Left lung (tissue), 4 donors: ENCODE measurements at regions not wholly inside any gene's neighbourhood (a gene's known extent, or its start where the extent isn't known, plus 50 kb on each side); places are given as distances from the start of the nearest gene placed in this dataset.

Experiments used
- ATAC-seq: fragments of 200-7000 bp; cut with Tn5 transposase; one replicate; pipeline ENCODE4 v1.9.1; 2020; ENCODE audit warnings: moderate library complexity
- DNase-seq, 4 donors: peaks; one replicate each; pipeline ENCODE4 v3.0.0-alpha.2; 2013 to 2020
- H3K27ac ChIP-seq, 2 donors: fragments of 200-600 bp; sonication (generic) in 1 of 2; one replicate each; pipeline versions ENCODE4 v1.5.0 to v1.8.0; 2020 to 2021
- H3K27me3 ChIP-seq, 2 donors: fragments of 200-600 bp; sonication (generic) in 1 of 2; one replicate each; pipeline versions ENCODE4 v1.5.0 to v1.8.0; 2020 to 2021
- H3K36me3 ChIP-seq, 2 donors: fragments of 200-600 bp; sonication (generic) in 1 of 2; one replicate each; pipeline versions ENCODE4 v1.5.0 to v1.8.0; 2020 to 2021
- H3K4me1 ChIP-seq, 2 donors: fragments of 200-600 bp; one replicate each; pipeline ENCODE4 v1.8.0; 2021
- H3K4me3 ChIP-seq, 2 donors: fragments of 200-600 bp; sonication (generic) in 1 of 2; one replicate each; pipeline versions ENCODE4 v1.5.0 to v1.8.0; 2020 to 2021; ENCODE audit warnings: mild to moderate bottlenecking in 1 of 2
- H3K9me3 ChIP-seq, 2 donors: fragments of 200-600 bp; sonication (generic) in 1 of 2; one replicate each; pipeline versions ENCODE4 v1.5.0 to v1.8.0; 2020 to 2021
- CTCF ChIP-seq, 2 donors: fragments of 200-600 bp; sonication (generic) in 1 of 2; IDR thresholded peaks; one replicate each; pipeline versions ENCODE4 v1.5.0 to v1.8.0; 2021; ENCODE audit warnings: antibody characterized with exemption in 2 of 2
- intact Hi-C, 2 donors: fragments of 100-400 bp; cut with DNase I; formaldehyde crosslinking; loops; one replicate each; pipeline versions ENCODE4 v1.11.2 to v1.14.2; 2022
- donor health status: DM: no; HTN: yes; CAD: no.
- donor health status: DM: no; HTN: no; CAD: no.

- H3K9me3 ChIP-seq = peaks cover 0 to 4% of the 10 kb centered on the region in 2 donors
- no peak overlapping the region for H3K4me3 ChIP-seq
- H3K4me1 ChIP-seq = no peaks in the 10 kb centered on the region
- no peak overlapping the region for H3K27ac ChIP-seq
- H3K27me3 ChIP-seq = no peaks in the 10 kb centered on the region
- DNase-seq = no peak
- no peaks in the 10 kb centered on the region for H3K36me3 ChIP-seq
- intact Hi-C loops = no loop called here
- no peak for ATAC-seq
- TF ChIP-seq CTCF (IDR thresholded peaks at IDR 0.05) = no peak
These were observed 392.4 kb downstream of the RFC3 start for GRCh38 chr13:34210341-34210740.

- ATAC-seq (no peak), DNase-seq (no peak)
- Histone ChIP-seq H3K27ac (no peak overlapping the region), H3K4me1 (no peaks in the 10 kb centered on the region), H3K27me3 (no peaks in the 10 kb centered on the region), H3K4me3 (no peak overlapping the region), H3K9me3 (no peaks in the 10 kb centered on the region), H3K36me3 (no peaks in the 10 kb centered on the region)
- intact Hi-C loops = no loop called here
- TF ChIP-seq CTCF (IDR thresholded peaks at IDR 0.05) = no peak
These were observed 396.7 kb downstream of the RFC3 start for GRCh38 chr13:34214686-34215085.

- H3K4me3 ChIP-seq = no peak overlapping the region
- intact Hi-C loops = no loop called here
- DNase-seq (no peak), ATAC-seq (no peak)
- no peaks in the 10 kb centered on the region for H3K36me3 ChIP-seq
- no peak overlapping the region for H3K27ac ChIP-seq
- no peak for TF ChIP-seq CTCF (IDR thresholded peaks at IDR 0.05)
- H3K9me3 ChIP-seq = no peaks in the 10 kb centered on the region
- H3K4me1 ChIP-seq = no peaks in the 10 kb centered on the region
- H3K27me3 ChIP-seq = no peaks in the 10 kb centered on the region
These were observed 398.3 kb downstream of the RFC3 start for GRCh38 chr13:34216256-34216655.

GRCh38 chr13:34217343-34218025 lies 399.5 kb downstream of the RFC3 start:
- Histone ChIP-seq H3K4me1 (no peaks in the 10 kb centered on the region), H3K36me3 (no peaks in the 10 kb centered on the region), H3K27me3 (no peaks in the 10 kb centered on the region), H3K9me3 (no peaks in the 10 kb centered on the region), H3K27ac (no peak overlapping the region), H3K4me3 (no peak overlapping the region)
- no peak for TF ChIP-seq CTCF (IDR thresholded peaks at IDR 0.05)
- intact Hi-C loops = no loop called here
- DNase-seq (no peak), ATAC-seq (no peak)

GRCh38 chr13:34223984-34224383 lies 406.0 kb downstream of the RFC3 start:
- no peaks in the 10 kb centered on the region for H3K4me1 ChIP-seq
- ATAC-seq (no peak), DNase-seq (no peak)
- intact Hi-C loops = no loop called here
- H3K4me3 ChIP-seq = no peak overlapping the region
- no peak overlapping the region for H3K27ac ChIP-seq
- no peak for TF ChIP-seq CTCF (IDR thresholded peaks at IDR 0.05)
- H3K27me3 ChIP-seq = no peaks in the 10 kb centered on the region
- H3K9me3 ChIP-seq = peaks cover 0 to 12% of the 10 kb centered on the region in 2 donors
- no peaks in the 10 kb centered on the region for H3K36me3 ChIP-seq
